Stimulated activated naive CD4-positive, alpha-beta T cell (primary cell): ENCODE measurements at regions not wholly inside any gene's neighbourhood (a gene's known extent, or its start where the extent isn't known, plus 50 kb on each side); places are given as distances from the start of the nearest gene placed in this dataset.

Source experiments
- DNase-seq, 6 experiments: peaks; one replicate each; lab custom pipeline; 2025; lab: John Stamatoyannopoulos, UW

DNA sequence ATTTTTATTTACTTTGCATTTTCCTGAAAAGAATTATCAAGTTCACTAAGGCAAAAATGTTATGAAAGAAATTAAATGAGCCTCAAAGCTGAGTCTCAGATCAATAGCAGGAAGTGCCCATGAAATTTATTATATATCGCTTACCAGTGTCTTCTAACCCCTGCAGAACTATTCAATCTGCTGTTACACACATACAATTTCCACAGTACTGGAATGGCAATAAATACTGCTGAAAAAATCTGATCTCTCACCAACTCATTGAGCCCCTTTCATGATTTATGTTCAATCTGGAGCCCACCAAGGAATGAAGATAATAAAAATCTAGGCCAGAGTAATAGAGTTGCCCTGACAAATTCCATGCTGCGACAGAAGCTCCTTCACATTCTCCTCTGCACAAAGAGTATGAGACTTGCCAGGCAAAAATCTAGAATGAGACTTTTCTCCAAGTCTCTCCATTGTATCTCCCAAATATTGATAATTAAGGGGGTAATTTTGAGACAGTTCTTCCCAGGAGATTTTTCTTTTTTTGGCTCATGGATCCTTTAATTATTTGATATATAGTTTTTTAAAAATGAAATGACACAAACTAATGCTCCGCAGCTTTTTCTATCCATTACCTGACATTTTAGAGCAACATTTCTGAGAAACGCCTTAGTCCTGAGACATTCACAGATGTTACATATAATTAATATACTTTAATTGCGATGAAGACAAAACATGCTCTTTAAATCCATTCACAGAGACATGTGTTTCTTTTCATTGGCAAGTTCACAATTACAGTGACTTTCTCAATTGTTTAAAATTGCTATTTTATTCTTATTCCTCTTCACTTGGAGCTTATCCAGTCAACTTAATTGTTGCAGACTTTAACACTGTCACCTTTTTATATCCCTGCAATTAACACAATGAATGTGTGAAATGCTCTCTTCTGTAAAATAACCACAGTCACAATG, 1020.4 kb downstream of the CBLN2 start:
- no peak for DNase-seq

DNA sequence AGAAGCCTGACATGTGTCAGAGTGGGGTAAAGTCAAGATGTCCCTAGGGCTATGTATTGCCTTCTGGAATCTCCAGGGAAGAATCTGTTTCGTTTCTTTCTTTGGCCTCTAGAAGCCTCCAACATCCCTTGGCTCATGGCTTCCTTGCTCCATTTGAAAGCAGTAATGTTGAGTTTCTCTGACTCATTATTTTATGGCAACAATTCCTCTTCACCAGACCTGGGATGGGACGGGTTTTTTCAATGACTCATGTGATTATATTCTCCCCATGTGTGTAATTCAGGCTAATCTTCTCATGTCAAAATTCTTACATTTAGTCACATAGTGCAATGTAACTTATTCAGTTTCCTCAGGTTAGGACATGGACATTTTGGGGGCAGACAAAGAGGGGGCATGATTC, 1038.6 kb downstream of the CBLN2 start:
- no peak for DNase-seq

DNA sequence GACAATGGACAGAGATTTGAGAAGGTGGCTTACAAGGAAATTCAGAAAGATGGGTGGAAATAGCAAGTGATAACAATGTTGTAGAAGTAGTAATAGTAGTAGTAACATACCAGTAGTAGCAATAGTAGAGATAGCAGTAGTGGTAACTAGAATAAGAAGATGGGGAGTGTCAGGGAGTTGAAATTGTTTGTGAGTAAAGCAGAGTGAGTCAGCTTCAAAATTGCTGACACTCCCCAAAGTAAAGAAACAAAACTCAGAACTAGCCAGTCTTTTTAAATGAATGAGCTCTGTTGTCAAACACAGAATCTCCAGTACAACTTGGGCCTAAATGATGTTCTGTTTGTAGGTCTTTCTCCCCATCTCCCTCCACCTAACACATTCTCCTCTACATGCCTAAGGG, 1040.9 kb downstream of the CBLN2 start:
- DNase-seq: no peak

GRCh38 chr18:71485611-71486010, 1058.5 kb downstream of the CBLN2 start:
- no peak for DNase-seq

GRCh38 chr18:71471963-71472725, 1072.0 kb downstream of the CBLN2 start:
- no peak for DNase-seq

DNA sequence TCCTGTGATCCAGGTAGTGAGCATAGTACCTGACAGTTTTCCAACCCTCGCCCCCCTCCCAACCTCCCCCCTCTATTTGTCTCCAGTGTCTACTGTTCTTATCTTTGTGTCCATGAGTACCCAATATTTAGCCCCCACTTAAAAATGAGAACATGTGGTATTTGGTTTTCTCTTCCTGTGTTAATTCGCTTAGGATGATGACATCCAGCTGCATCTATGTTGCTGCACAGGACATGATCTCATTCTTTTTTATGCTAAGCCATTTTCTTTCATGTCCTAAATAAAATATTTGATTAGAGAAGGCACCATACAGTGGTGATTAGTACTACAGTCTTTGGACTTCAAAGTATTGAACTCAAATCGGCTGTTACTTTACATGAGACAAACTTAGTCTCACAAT, 1087.9 kb downstream of the CBLN2 start:
- DNase-seq: no peak

GRCh38 chr18:71450257-71450656, 1093.9 kb downstream of the CBLN2 start:
- no peak for DNase-seq

DNA sequence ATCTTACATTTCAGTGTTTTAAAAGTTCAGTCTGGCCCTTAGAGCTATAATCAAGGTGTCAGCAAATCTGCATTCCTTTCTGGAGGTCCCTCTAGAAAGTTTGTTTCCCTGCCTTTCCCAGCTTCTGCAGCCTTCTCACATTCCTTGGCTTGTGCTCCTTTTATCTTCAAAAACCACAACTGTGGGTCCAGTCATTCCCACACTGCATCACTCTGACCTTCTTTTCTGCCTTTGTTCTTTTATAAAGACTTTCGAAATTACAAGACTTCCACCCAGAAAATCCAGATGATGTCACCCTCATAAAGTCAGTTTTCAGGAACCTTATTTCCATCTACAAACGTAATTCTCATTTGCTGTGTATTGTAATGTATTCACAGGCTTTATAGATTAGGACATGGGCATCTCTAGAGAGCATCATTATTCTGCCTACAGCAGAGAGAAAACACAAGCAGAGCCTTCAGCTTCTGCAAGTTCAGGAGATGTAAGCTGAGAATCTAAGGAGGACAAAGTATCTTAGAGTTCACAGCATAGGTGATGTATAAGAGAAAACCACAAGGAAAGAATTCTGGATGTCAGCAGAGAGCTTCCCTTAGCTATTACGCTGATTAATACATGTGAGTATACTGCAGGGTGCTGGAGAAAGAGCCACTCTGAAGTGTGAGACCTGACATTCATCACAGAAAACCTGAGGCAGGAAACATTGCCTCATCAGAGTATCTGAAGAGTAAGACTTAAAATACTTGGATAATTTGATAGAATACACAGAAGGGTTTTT, 1100.2 kb downstream of the CBLN2 start:
- no peak for DNase-seq

- no peak for DNase-seq
Measured at GRCh38 chr18:71442731-71443141, 1101.4 kb downstream of the CBLN2 start.

- no peak for DNase-seq
Measured at GRCh38 chr18:71441156-71441555, 1103.0 kb downstream of the CBLN2 start.

DNA sequence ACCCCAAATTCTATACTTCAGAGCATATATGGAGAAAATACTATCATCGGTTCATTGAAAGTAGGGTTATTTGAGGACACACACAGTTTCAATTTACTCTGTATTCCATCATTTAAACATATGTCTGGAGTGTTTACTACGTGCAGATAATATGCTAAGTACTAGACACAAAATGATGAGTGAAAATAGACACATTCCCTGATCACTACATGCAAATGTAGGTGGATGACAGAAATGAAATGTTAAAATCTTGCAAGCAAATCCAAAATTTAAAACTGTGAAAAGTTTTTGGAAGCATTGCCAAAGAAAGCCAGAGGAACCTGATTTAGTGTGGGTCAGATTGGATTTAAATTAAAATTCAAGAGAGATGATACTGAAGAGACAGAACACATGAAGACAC, 1106.6 kb downstream of the CBLN2 start:
- DNase-seq: no peak

GRCh38 chr18:71433373-71433772, 1110.8 kb downstream of the CBLN2 start:
- DNase-seq: no peak

GRCh38 chr18:71431689-71432088, 1112.5 kb downstream of the CBLN2 start:
- DNase-seq: no peak

GRCh38 chr18:71431171-71431570, 1113.0 kb downstream of the CBLN2 start:
- DNase-seq: no peak

DNA sequence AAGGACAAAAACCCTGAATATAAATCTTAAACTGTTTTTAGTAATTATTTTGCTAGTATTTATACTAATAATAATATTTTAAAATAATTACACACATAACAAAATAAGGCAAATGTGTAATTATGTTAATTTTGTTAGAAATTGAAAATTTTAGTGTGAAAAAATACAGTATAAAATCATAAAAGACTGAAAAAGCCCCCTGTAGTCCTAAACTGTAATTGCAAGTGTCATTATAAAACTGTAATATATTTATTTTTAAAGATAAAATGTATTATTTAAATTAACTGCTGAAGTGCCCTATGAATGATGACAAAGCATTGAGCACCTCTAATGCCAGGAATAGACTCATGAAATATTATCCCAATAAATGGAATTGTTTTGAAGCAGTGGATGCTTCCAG, 1117.7 kb downstream of the CBLN2 start:
- no peak for DNase-seq

- no peak for DNase-seq
Measured at GRCh38 chr18:71405169-71405809, 1116.4 kb downstream of the SOCS6 start.

DNA sequence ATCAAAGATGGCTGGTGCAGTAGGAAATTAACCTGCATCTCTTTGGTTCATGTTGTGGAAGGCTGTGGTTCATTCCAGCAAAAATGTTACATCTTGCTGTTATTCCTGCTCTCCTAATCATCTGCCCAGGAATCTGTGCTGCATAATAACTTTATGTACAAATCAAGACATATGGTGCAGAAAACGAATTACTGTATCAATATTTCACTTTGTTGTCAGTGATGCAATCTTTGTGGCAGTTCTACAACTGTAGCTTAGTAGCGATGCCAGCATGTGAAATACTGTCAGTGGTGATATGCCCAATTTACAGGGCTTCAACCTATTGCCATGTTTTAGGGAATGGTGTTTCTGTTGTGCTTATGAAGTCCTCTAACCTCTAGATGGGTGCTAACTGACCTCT, 1114.7 kb downstream of the SOCS6 start:
- no peak for DNase-seq

- DNase-seq: no peak
Measured at GRCh38 chr18:71398531-71398930, 1109.7 kb downstream of the SOCS6 start.

DNA sequence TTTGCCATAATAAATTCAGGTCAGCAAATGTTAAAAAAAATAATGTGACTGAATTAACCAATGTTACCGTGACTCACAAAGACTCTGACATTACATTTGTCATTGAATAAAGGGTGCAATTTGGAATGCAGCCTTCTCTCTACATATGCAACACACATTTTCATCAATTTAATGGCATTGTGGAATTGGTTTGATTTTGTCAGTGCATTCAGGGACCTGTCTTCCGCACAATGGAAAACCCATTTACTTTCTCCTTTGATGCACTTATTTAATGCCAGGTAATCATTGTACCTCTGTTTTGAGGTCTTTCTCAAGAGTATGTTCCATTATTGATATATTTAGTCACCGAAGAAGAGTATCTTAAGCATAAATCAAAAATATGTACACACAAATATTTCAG, 1099.3 kb downstream of the SOCS6 start:
- DNase-seq: no peak

GRCh38 chr18:71374294-71375000, 1085.6 kb downstream of the SOCS6 start:
- DNase-seq: no peak

- DNase-seq: no peak
Measured at GRCh38 chr18:71371951-71372605, 1083.2 kb downstream of the SOCS6 start.
